A549 (cell line): ENCODE measurements at regions not wholly inside any gene's neighbourhood (a gene's known extent, or its start where the extent isn't known, plus 50 kb on each side); places are given as distances from the start of the nearest gene placed in this dataset.
A peak's percentile ranks its signal among the peaks of the same experiment; 100 is the strongest.

ENCODE experiments used
- ATAC-seq, 2 experiments: fragments of 200-7000 bp in 1 of 2; fragments of >200 bp in 1 of 2; cut with Nextera tagmentation in 1 of 2; cut with Tn5 transposase in 1 of 2; 3 replicates each; pipeline versions ENCODE4 v1.8.0 to v1.9.1; 2018 to 2020; ENCODE audit warnings: mild to moderate bottlenecking in 1 of 2, moderate library complexity in 1 of 2
- CTCF ChIA-PET: fragments of 300-600 bp; sonication (Branson Sonifier 250); formaldehyde crosslinking; extraction: SDS; loops from one replicate; lab custom pipeline; 2021; ENCODE audit warnings: antibody characterized with exemption, inconsistent platforms; lab: Yijun Ruan, JAX
- POLR2A ChIA-PET: fragments of 350-600 bp; formaldehyde crosslinking; extraction: SDS; loops from one replicate; lab custom pipeline; 2021; ENCODE audit warnings: antibody characterized with exemption, inconsistent platforms; lab: Yijun Ruan, JAX
- DNase-seq, 2 experiments: peaks; one replicate each; pipeline versions ENCODE4 v3.0.0 to v3.0.0-alpha.2; 2011 to 2016; ENCODE audit warnings: low read depth in 1 of 2, low spot score in 1 of 2
- FAIRE-seq: peaks from 2 replicates; lab custom pipeline; 2011; peaks lifted over from hg19 to GRCh38; lab: Jason Lieb, UNC
- H3K27ac ChIP-seq, 2 experiments: fragments of >200 bp; sonication (Bioruptor Twin); formaldehyde crosslinking; 3 replicates each; pipeline ENCODE4 v1.5.1; 2016 to 2017
- H3K4me1 ChIP-seq: fragments of >200 bp; sonication (Bioruptor Twin); formaldehyde crosslinking; 3 replicates; pipeline ENCODE4 v1.6.1; 2016
- H3K4me2 ChIP-seq: fragments of >200 bp; sonication (Bioruptor Twin); formaldehyde crosslinking; 3 replicates; pipeline ENCODE4 v1.6.1; 2016
- H3K4me3 ChIP-seq: fragments of >200 bp; sonication (Bioruptor Twin); formaldehyde crosslinking; 3 replicates; pipeline ENCODE4 v1.5.1; 2016
- H3K9me3 ChIP-seq: fragments of >200 bp; sonication (Bioruptor Twin); formaldehyde crosslinking; 3 replicates; pipeline ENCODE4 v1.6.1; 2016
- CBX2 ChIP-seq: fragments of 200-600 bp; sonication (generic); IDR thresholded peaks from 2 replicates; pipeline ENCODE4 v1.6.1; 2016; ENCODE audit warnings: low read depth, mild to moderate bottlenecking, borderline replicate concordance
- CEBPB ChIP-seq, 2 experiments: fragments of >200 bp in 1 of 2; sonication (Bioruptor Twin) in 1 of 2; formaldehyde crosslinking in 1 of 2; IDR thresholded peaks; 2 replicates each; pipeline ENCODE4 v1.6.1; 2012 to 2016
- CHD4 ChIP-seq: fragments of 200-600 bp; sonication (generic); IDR thresholded peaks from 2 replicates; pipeline ENCODE4 v1.6.1; 2016; ENCODE audit warnings: antibody characterized with exemption, mild to moderate bottlenecking, borderline replicate concordance
- EHF ChIP-seq: fragments of 250-450 bp; sonication (Bioruptor Pico); IDR thresholded peaks from 2 replicates; pipeline ENCODE4 v1.5.0; 2020; ENCODE audit warnings: mild to moderate bottlenecking
- EHMT2 ChIP-seq: fragments of 200-600 bp; sonication (generic); IDR thresholded peaks from 2 replicates; pipeline ENCODE4 v1.6.1; 2016; ENCODE audit warnings: antibody characterized with exemption, low read depth, mild to moderate bottlenecking, moderate library complexity
- EP300 ChIP-seq, 2 experiments: fragments of >200 bp; sonication (Bioruptor Twin); formaldehyde crosslinking; IDR thresholded peaks; 2 replicates in 1 of 2; 3 replicates in 1 of 2; pipeline ENCODE4 v1.6.1; 2016 to 2017
- FOSB ChIP-seq: fragments of 250-450 bp; sonication (Bioruptor Pico); IDR thresholded peaks from 2 replicates; pipeline ENCODE4 v1.5.0; 2020; ENCODE audit warnings: mild to moderate bottlenecking, moderate library complexity
- FOSL2 ChIP-seq, 2 experiments: fragments of 450-650 bp in 1 of 2; fragments of >200 bp in 1 of 2; sonication (Bioruptor Twin) in 1 of 2; formaldehyde crosslinking; IDR thresholded peaks; 2 replicates each; pipeline versions ENCODE4 v1.5.0 to v1.6.1; 2016 to 2020; ENCODE audit warnings: mild to moderate bottlenecking in 1 of 2, moderate library complexity in 1 of 2
- HEYL ChIP-seq: fragments of 250-450 bp; sonication (Bioruptor Pico); IDR thresholded peaks from 2 replicates; pipeline ENCODE4 v1.8.0; 2021; ENCODE audit warnings: mild to moderate bottlenecking, moderate library complexity
- HOXB13 ChIP-seq: fragments of 250-450 bp; sonication (Bioruptor Pico); IDR thresholded peaks from 2 replicates; pipeline ENCODE4 v1.5.0; 2020; ENCODE audit warnings: low read depth, mild to moderate bottlenecking, moderate library complexity
- HOXB5 ChIP-seq: fragments of 250-450 bp; sonication (Bioruptor Pico); IDR thresholded peaks from 2 replicates; pipeline ENCODE4 v1.5.0; 2020; ENCODE audit warnings: mild to moderate bottlenecking, moderate library complexity
- KDM5A ChIP-seq: fragments of 200-600 bp; sonication (generic); IDR thresholded peaks from 2 replicates; pipeline ENCODE4 v1.6.1; 2016; ENCODE audit warnings: antibody characterized with exemption, mild to moderate bottlenecking
- MAFK ChIP-seq: fragments of 450-650 bp; IDR thresholded peaks from 2 replicates; pipeline ENCODE4 v1.6.1; 2014; ENCODE audit not compliant: partially characterized antibody
- NFE2L2 ChIP-seq: fragments of 150-350 bp; conservative IDR thresholded peaks from 2 replicates; pipeline ENCODE4 v1.6.1; 2014; ENCODE audit warnings: low read length
- NPAS2 ChIP-seq: fragments of 250-450 bp; sonication (Bioruptor Pico); IDR thresholded peaks from 2 replicates; pipeline ENCODE4 v1.8.0; 2022; ENCODE audit warnings: mild to moderate bottlenecking, moderate library complexity, borderline replicate concordance
- PHF8 ChIP-seq: fragments of 200-600 bp; sonication (generic); IDR thresholded peaks from 2 replicates; pipeline ENCODE4 v1.6.1; 2016; ENCODE audit warnings: low read depth, mild to moderate bottlenecking, antibody characterized with exemption, moderate library complexity, borderline replicate concordance
- POLR2A ChIP-seq: IDR thresholded peaks from 2 replicates; pipeline ENCODE4 v1.6.1; 2012; ENCODE audit warnings: mild to moderate bottlenecking, low read length
- POLR2AphosphoS2 ChIP-seq: conservative IDR thresholded peaks from 2 replicates; pipeline ENCODE4 v1.6.1; 2012; ENCODE audit warnings: low read length, improper control_type of control experiment, inconsistent platforms
- RAD21 ChIP-seq, 2 experiments: fragments of >200 bp in 1 of 2; sonication (Bioruptor Twin) in 1 of 2; formaldehyde crosslinking in 1 of 2; IDR thresholded peaks in 1 of 2; conservative IDR thresholded peaks in 1 of 2; 2 replicates in 1 of 2; 3 replicates in 1 of 2; pipeline ENCODE4 v1.6.1; 2012 to 2018; ENCODE audit warnings: inconsistent platforms in 1 of 2
- RCOR1 ChIP-seq: fragments of 150-350 bp; IDR thresholded peaks from 2 replicates; pipeline ENCODE4 v1.6.1; 2014; ENCODE audit warnings: antibody characterized with exemption, low read length, low read depth
- RNF2 ChIP-seq: fragments of 200-600 bp; sonication (generic); IDR thresholded peaks from 2 replicates; pipeline ENCODE4 v1.6.1; 2016; ENCODE audit warnings: low read depth, mild to moderate bottlenecking, antibody characterized with exemption, moderate library complexity, borderline replicate concordance
- SMC3 ChIP-seq: fragments of >200 bp; sonication (Bioruptor Twin); formaldehyde crosslinking; IDR thresholded peaks from 3 replicates; pipeline ENCODE4 v1.6.1; 2018; ENCODE audit warnings: inconsistent platforms
- SREBF2 ChIP-seq: fragments of 450-650 bp; IDR thresholded peaks from 2 replicates; pipeline ENCODE4 v1.6.1; 2014; ENCODE audit warnings: mild to moderate bottlenecking, moderate library complexity
- TP53 ChIP-seq: fragments of 250-450 bp; sonication (Bioruptor Pico); IDR thresholded peaks from 2 replicates; pipeline ENCODE4 v1.5.0; 2021; ENCODE audit warnings: mild to moderate bottlenecking, moderate library complexity
- ZNF302 ChIP-seq: fragments of 250-450 bp; sonication (Bioruptor Pico); IDR thresholded peaks from 2 replicates; pipeline ENCODE4 v1.9.0; 2021; ENCODE audit warnings: inconsistent platforms, mild to moderate bottlenecking, moderate library complexity
- WGBS: methylation state at CpG from one replicate; pipeline ENCODE4 v1.1.6; 2017; ENCODE audit errors: missing lambda C conversion rate; 5-methylcytosine and 5-hydroxymethylcytosine counted together
- TF ChIP-seq, protein P1 (sequence below): fragments of >200 bp; sonication (Bioruptor Twin); formaldehyde crosslinking; IDR thresholded peaks from 3 replicates; pipeline ENCODE4 v1.6.1; 2016
- TF ChIP-seq, protein P2 (sequence below): fragments of >200 bp; sonication (Bioruptor Twin); formaldehyde crosslinking; IDR thresholded peaks from 3 replicates; pipeline ENCODE4 v1.5.1; 2016
- TF ChIP-seq, protein P3 (sequence below): IDR thresholded peaks from 2 replicates; pipeline ENCODE4 v1.6.1; 2012

DNA sequence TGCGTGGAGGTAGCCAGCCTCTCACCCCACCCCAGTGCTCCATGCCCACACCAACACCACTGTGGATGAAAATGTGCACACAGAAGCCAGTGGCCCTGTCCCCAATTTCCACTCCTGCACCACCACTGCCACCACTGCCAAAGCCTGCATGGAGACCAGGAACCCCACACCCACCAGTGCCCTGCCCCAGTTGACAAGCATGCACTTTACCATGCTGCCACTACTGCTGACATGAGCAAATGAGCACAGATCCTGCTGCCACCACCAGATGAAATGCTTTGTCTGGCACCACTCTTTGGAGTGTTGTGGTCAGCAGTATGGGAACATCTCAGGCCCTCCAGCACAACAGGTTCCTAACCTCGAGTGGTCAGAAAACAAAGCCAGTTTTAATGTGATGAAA is 104.1 kb downstream of the ATXN7L3B start:
- Histone ChIP-seq H3K27ac (no peak overlapping the region), H3K4me1 (no peaks in the 10 kb centered on the region), H3K9me3 (no peaks in the 10 kb centered on the region), H3K4me2 (no peak overlapping the region), H3K4me3 (no peak overlapping the region)
- DNase-seq = no peak
- CTCF ChIA-PET = no interaction called here
- peak in 1 of 2 experiments; percentile 50; a peak in 1 of 6 replicates for ATAC-seq
- no peak for FAIRE-seq
- POLR2A ChIA-PET = no interaction called here
- no peak for TF ChIP-seq EP300 (IDR thresholded peaks at IDR 0.05)
- TF ChIP-seq ZNF302 (CRISPR knock-in tag) = no peak
- no peak for TF ChIP-seq NFE2L2
- TF ChIP-seq, all 56 proteins: peak for 0
- 27% methylated on average over 2 of the region's 2 CpGs for WGBS

DNA sequence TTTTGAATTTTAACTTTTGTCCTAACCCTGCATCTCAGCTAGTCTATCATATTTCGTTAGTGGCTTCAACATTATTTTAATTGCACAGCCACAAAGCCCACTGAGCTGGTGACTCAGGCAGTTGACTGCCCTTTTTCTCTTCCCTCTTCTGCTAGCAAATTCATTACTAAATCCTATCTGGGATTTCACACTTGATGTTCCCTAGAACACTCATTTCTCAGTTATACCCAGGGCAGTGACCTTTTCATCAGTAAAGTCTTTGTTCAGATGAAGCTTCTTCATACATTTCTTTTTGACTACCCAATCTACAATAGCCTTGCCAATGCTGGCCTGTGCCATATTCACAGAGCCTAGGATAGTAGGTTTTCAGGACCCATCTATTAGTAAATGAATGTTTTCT is 107.0 kb downstream of the ATXN7L3B start:
- no peak for DNase-seq
- POLR2A ChIA-PET = no interaction called here
- no peak for TF ChIP-seq HOXB5 (CRISPR knock-in tag)
- no peak for TF ChIP-seq KDM5A
- no peak for TF ChIP-seq FOSL2 (IDR thresholded peaks at IDR 0.05)
- no peak for TF ChIP-seq FOSL2 (CRISPR knock-in tag; IDR thresholded peaks at IDR 0.05)
- TF ChIP-seq EHF (CRISPR knock-in tag) = no peak
- no peak for TF ChIP-seq MAFK
- H3K4me2 ChIP-seq = no peak overlapping the region
- no peaks in the 10 kb centered on the region for H3K4me1 ChIP-seq
- no peak overlapping the region for H3K27ac ChIP-seq
- H3K4me3 ChIP-seq = no peak overlapping the region
- 6% methylated on average over 1 of the region's 1 CpG for WGBS
- no peaks in the 10 kb centered on the region for H3K9me3 ChIP-seq
- no peak for ATAC-seq
- CTCF ChIA-PET = no interaction called here
- no peak for FAIRE-seq

DNA sequence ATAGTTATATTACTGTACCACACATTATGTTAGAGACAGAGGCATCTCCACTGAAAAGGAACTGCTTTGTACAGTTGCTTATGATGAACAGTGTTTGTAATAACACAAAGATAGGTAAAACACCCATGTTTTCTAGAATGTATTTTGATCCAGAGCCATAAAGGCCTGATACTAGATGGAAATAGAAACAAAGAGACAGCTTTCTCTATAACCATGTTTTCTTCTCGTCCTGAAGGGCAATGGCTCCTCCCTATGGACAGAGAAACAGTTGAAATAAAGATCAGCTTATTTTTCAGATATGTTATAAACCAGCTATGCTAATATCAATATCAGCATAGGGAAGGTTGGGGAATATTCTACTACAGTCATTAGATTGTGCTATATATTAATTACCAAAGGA is 109.2 kb downstream of the ATXN7L3B start:
- Histone ChIP-seq H3K9me3 (no peaks in the 10 kb centered on the region), H3K4me2 (no peak overlapping the region), H3K4me3 (no peak overlapping the region), H3K4me1 (no peaks in the 10 kb centered on the region), H3K27ac (no peak overlapping the region)
- WGBS = 7% methylated on average over 1 of the region's 1 CpG
- TF ChIP-seq RCOR1 (no peak), TP53 (CRISPR knock-in tag) (no peak), CBX2 (no peak), FOSB (CRISPR knock-in tag) (no peak), SREBF2 (no peak), SMC3 (peak; percentile 25; the same call in 1 of the 3 replicates), CHD4 (no peak), NPAS2 (CRISPR knock-in tag) (no peak), POLR2AphosphoS2 (no peak), PHF8 (no peak), HEYL (CRISPR knock-in tag) (no peak), ZNF302 (CRISPR knock-in tag) (no peak), RNF2 (no peak), EHMT2 (no peak), HOXB13 (CRISPR knock-in tag) (no peak), POLR2A (no peak), RAD21 (conservative IDR thresholded peaks at IDR 0.05 in 1 of 2, IDR thresholded peaks at IDR 0.05 in 1 of 2) (peak; percentile 51 to 57), CEBPB (IDR thresholded peaks at IDR 0.05) (no peak)
- TF ChIP-seq, protein P1, sequence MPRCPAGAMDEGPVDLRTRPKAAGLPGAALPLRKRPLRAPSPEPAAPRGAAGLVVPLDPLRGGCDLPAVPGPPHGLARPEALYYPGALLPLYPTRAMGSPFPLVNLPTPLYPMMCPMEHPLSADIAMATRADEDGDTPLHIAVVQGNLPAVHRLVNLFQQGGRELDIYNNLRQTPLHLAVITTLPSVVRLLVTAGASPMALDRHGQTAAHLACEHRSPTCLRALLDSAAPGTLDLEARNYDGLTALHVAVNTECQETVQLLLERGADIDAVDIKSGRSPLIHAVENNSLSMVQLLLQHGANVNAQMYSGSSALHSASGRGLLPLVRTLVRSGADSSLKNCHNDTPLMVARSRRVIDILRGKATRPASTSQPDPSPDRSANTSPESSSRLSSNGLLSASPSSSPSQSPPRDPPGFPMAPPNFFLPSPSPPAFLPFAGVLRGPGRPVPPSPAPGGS = no peak
- TF ChIP-seq, protein P2, sequence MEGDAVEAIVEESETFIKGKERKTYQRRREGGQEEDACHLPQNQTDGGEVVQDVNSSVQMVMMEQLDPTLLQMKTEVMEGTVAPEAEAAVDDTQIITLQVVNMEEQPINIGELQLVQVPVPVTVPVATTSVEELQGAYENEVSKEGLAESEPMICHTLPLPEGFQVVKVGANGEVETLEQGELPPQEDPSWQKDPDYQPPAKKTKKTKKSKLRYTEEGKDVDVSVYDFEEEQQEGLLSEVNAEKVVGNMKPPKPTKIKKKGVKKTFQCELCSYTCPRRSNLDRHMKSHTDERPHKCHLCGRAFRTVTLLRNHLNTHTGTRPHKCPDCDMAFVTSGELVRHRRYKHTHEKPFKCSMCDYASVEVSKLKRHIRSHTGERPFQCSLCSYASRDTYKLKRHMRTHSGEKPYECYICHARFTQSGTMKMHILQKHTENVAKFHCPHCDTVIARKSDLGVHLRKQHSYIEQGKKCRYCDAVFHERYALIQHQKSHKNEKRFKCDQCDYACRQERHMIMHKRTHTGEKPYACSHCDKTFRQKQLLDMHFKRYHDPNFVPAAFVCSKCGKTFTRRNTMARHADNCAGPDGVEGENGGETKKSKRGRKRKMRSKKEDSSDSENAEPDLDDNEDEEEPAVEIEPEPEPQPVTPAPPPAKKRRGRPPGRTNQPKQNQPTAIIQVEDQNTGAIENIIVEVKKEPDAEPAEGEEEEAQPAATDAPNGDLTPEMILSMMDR = peak; percentile 42; the same call in 1 of the 3 replicates
- TF ChIP-seq, protein P3, sequence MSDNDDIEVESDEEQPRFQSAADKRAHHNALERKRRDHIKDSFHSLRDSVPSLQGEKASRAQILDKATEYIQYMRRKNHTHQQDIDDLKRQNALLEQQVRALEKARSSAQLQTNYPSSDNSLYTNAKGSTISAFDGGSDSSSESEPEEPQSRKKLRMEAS = no peak
- POLR2A ChIA-PET = no interaction called here
- DNase-seq (peak in 1 of 2 experiments; percentile 18), ATAC-seq (peak in 1 of 2 experiments; percentile 34; a peak in 2 of 6 replicates), FAIRE-seq (no peak)
- CTCF ChIA-PET = interaction anchor here (0.7 kb wide), 1 partner anchor 111 kb away, joined by 3 read pairs; no protein-coding TSS in a partner anchor
